ENCODE measurements at regions not wholly inside any gene's neighbourhood (a gene's known extent, or its start where the extent isn't known, plus 50 kb on each side); places are given as distances from the start of the nearest gene placed in this dataset.
A peak's percentile ranks its signal among the peaks of the same experiment; 100 is the strongest.

DNA sequence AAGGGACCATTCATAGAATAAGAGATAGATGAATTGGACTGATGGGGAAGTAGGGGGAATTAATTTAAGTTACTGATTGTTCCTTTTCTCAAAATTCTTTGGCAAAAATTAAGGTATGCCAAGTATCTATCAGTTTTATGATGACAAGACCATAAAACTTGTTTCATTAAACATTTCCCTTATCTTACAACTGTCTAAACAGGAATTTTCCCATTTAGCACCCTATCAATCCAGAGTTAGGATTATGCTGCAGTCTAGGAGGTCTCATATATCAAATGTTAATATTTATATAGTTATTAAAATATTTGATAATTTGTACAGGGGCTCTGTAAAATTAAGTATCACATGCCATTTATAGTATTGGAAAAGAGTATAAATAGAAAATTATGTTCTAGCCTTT lies 51.5 kb upstream of the ARID1B start:
- Mint-ChIP-seq H3K27ac (no peak overlapping the region), H3K4me3 (no peak overlapping the region), H3K36me3 (ENCODE audit: low read depth) (no peaks in the 10 kb centered on the region), H3K27me3 (no peaks in the 10 kb centered on the region), H3K9me3 (peaks cover 2% of the 10 kb centered on the region), H3K4me1 (ENCODE audit: low read depth) (peaks cover 8% of the 10 kb centered on the region)
- no peak for DNase-seq

DNA sequence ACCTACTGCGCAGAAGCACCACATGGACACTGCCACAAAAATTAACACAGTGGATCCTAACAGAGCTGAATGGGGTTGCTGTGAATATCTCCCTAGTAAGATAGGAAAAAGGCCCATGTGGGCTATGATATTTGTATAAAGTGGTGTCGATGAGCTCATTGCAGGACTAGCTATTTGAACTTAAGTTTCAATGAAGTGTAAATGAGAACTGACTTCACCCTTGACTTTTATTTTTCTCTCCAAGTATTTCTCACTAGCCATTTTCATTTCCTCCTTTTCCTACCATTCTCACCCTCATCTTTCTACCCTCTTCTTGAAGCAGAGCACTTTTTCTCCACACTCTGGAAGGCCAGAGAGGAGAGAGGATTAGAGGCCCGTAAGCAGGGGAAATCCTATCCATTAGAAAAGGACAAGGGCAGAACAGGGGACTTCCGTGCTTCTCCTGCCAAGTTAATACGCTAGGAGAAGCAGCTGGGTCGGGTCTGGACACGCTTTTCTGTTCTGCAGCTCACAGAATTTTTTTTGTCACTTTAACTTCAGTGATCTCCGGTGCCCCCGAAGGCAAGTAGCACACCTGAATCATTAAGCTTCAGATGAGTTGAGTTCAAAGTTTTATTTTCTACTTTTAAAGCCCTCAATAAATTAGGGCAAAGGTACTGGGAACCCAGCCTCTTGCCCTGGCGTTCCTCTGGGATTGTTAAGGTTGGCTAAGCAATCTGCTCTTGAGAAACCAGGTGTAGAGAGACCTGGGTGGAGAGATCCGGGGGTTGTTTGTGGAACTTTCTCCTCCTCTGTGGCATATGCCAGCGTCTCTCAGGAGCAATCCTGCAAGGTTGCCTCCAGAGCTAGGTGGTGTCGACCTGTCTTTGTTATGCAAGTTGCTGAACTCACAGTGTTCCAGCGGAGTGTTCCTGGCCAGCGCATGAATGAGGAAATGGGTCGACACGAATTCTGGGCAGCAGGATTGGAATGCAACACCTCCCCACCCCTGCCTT lies 56.2 kb upstream of the ARID1B start:
- no peak for DNase-seq

DNA sequence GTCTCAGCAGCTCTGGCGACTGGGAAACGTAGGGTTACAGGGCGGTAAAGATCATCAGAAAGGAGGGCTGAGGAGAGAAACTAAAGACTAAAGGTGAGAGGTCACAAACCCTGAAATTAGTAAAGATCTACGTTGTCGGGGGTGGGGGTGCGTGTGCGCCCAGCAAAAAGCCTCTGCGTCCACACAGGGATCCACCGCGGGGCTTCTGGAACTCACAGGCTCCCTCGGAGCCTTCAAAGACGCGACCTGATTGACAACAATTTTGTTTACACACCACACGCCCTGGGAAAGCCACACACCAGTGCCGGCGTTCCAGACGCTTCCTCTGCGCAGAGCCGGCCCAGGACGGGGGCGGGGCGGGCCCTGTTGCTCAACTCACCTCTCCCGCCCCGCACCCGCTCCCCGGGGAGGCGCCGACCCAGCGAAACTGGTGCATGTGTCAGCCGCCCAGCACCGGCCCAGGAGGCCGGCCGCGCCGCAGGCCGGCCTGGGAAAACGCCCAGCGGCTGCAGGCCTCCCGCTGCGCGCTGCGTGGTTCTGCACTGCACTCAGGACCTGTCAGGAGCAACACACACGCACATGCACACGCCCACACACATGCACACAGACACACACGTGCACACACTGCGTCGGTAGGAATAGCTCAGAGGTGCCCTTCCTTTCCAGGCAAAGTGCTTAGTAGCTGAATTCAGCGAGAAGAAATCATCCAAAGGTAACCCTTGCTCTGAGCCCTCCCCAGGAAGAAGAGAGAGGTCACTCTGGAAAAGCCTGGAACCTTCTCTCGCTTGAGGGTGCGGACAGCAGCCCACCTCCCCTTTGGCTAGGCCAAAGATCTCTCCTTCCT lies 57.2 kb upstream of the ARID1B start:
- Mint-ChIP-seq H3K27me3 (no peaks in the 10 kb centered on the region), H3K36me3 (ENCODE audit: low read depth) (no peaks in the 10 kb centered on the region), H3K4me3 (peak overlapping the region; percentile 65), H3K9me3 (peaks cover 2% of the 10 kb centered on the region), H3K4me1 (ENCODE audit: low read depth) (peaks cover 15% of the 10 kb centered on the region), H3K27ac (peak overlapping the region; percentile 88)
- DNase-seq: peak; percentile 83

More for the DNA sequence above, 56.2 kb upstream of the ARID1B start:
- Mint-ChIP-seq H3K9me3 (peaks cover 2% of the 10 kb centered on the region), H3K36me3 (ENCODE audit: low read depth) (no peaks in the 10 kb centered on the region), H3K4me1 (ENCODE audit: low read depth) (peaks cover 15% of the 10 kb centered on the region), H3K27me3 (no peaks in the 10 kb centered on the region), H3K27ac (no peak overlapping the region), H3K4me3 (no peak overlapping the region)

DNA sequence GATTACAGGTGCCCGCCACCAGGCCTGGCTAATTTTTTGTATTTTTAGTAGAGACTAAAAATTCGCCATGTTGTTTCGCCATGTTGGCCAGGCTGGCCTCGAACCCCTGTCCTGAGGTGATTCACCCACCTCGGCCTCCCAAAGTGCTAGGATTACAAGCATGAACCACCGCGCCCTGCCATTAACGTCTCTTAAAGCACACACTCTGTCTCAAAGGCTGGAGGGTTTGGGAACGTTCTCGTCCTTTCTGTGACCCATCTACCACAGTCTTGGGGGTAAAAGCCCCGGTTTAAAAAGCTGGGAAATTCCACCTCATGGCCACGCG lies 57.8 kb upstream of the ARID1B start:
- Mint-ChIP-seq H3K4me1 (ENCODE audit: low read depth) (peaks cover 15% of the 10 kb centered on the region), H3K27me3 (no peaks in the 10 kb centered on the region), H3K36me3 (ENCODE audit: low read depth) (no peaks in the 10 kb centered on the region), H3K27ac (peak overlapping the region; percentile 88), H3K4me3 (peak overlapping the region; percentile 65), H3K9me3 (peaks cover 2% of the 10 kb centered on the region)
- DNase-seq: no peak

DNA sequence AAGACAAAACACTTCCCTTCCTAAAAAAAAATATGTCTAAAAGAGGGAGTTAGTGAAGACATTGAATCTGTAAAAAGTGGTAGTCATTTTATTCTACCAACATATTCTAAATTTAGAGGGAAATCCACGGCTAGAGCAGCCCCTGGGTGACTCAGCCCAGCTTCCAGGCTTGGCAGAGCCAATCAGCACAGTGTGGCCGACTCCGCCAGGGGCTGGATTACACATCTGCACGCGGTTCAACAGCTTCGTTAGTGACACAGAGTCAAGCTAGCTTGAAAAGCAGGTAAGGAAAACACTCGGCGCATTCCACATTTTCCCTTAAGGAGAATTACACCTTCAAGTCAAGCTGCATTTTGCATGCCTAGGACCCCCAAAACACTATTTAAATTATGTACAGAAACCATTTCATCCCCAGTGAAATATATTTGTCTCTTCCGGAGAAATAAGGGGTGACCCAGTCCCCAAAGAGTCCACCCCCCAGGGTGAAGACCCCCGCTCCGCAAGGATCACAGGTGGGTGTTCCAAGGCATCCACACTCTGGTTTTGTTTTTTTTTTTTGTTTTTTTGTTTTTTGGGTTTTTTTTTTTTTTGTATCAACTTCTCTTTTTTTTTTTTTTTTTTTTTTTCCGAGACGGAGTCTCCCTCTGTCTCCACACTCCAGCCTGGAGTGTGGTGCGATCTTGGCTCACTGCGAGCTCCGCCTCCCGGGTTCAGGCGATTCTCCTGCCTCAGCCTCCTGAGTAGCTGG lies 58.4 kb upstream of the ARID1B start:
- Mint-ChIP-seq H3K27ac (no peak overlapping the region), H3K4me3 (no peak overlapping the region), H3K9me3 (peaks cover 2% of the 10 kb centered on the region), H3K4me1 (ENCODE audit: low read depth) (peaks cover 15% of the 10 kb centered on the region), H3K27me3 (no peaks in the 10 kb centered on the region), H3K36me3 (ENCODE audit: low read depth) (no peaks in the 10 kb centered on the region)
- no peak for DNase-seq

DNA sequence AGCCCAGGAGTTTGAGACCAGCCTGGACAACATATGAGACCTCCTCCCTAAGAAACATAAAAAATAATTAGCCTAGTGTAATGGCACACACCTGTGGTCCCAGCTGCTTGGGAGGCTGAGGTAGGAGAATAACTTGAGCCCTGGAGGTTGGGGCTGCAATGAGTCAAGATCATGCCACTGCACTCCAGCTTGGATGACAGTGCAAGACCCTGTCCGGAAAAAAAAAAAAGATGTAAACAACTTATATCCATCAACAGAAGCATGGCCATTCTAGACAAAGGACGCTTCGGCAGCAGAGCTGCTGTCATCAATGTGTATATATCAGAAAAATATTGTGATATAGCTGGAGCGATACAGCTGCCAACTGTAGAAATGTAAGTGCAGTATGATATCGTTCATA lies 59.6 kb upstream of the ARID1B start:
- H3K4me1 Mint-ChIP-seq (ENCODE audit: low read depth): peaks cover 15% of the 10 kb centered on the region
- no peaks in the 10 kb centered on the region for H3K27me3 Mint-ChIP-seq
- no peak overlapping the region for H3K27ac Mint-ChIP-seq
- H3K4me3 Mint-ChIP-seq: no peak overlapping the region
- no peaks in the 10 kb centered on the region for H3K36me3 Mint-ChIP-seq (ENCODE audit: low read depth)
- DNase-seq: no peak
- no peaks in the 10 kb centered on the region for H3K9me3 Mint-ChIP-seq

DNA sequence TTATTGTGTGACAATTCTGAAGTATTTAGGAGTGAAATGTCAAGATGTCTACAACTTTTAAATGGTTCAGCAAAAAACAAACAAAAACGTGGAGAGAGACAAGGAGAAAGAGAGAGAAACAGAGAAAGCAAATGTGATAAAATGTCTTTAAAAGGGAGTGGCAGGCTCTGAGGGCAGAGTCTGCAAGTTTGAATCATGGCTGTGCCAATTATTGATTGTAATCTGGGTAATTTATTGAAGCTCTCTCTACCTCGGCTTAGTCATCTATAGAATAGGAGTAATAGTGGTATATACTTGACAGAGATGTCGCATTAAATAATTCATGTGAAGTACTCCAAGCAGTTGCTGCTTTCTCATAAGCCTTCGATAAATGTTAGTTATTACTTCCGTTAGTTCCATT lies 61.3 kb upstream of the ARID1B start:
- DNase-seq: no peak
- Mint-ChIP-seq H3K4me1 (ENCODE audit: low read depth) (peaks cover 15% of the 10 kb centered on the region), H3K4me3 (no peak overlapping the region), H3K36me3 (ENCODE audit: low read depth) (no peaks in the 10 kb centered on the region), H3K9me3 (no peaks in the 10 kb centered on the region), H3K27me3 (no peaks in the 10 kb centered on the region), H3K27ac (no peak overlapping the region)

DNA sequence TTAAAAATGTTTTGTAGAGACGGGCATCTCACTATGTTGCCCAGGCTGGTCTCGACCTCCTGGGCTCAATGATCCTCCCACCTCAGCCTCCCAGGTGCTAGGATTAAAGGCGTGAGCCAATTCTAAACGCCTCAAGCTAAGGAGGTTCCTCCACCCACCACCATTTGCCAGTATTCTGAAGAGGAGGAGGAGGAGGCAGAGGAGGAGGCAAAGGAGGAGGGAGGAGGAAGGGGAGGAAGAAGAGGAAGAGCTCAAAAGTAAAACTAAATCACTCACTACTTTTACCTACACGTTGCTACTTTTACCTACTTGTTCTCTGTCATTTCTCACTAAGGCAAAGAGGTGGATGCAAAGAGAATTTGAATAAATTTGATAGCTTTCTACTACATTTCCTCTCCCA lies 63.6 kb upstream of the ARID1B start:
- H3K36me3 Mint-ChIP-seq (ENCODE audit: low read depth): no peaks in the 10 kb centered on the region
- no peak overlapping the region for H3K27ac Mint-ChIP-seq
- no peaks in the 10 kb centered on the region for H3K4me1 Mint-ChIP-seq (ENCODE audit: low read depth)
- no peaks in the 10 kb centered on the region for H3K9me3 Mint-ChIP-seq
- no peaks in the 10 kb centered on the region for H3K27me3 Mint-ChIP-seq
- H3K4me3 Mint-ChIP-seq: no peak overlapping the region
- no peak for DNase-seq

DNA sequence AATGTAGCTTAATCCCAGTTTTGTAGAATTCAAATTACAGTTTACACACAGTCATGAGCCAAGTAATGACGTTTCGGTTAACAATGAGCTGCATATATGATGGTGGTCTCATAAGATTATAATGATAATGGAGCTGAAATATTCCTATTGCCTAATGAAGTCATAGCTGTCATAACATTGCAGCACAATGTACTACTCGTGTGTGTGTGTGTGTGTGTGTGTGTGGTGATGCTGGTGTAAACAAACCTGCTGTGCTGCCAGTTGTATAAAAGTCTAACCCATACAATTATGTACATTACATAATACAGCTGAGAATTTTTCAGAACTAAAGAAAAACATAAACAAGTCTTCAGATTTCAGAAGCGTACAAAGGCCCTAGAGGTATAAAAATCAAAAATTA lies 66.7 kb upstream of the ARID1B start:
- no peak for DNase-seq
- Mint-ChIP-seq H3K4me1 (ENCODE audit: low read depth) (no peaks in the 10 kb centered on the region), H3K27me3 (peaks cover 14% of the 10 kb centered on the region), H3K4me3 (no peak overlapping the region), H3K9me3 (no peaks in the 10 kb centered on the region), H3K27ac (no peak overlapping the region), H3K36me3 (ENCODE audit: low read depth) (no peaks in the 10 kb centered on the region)

DNA sequence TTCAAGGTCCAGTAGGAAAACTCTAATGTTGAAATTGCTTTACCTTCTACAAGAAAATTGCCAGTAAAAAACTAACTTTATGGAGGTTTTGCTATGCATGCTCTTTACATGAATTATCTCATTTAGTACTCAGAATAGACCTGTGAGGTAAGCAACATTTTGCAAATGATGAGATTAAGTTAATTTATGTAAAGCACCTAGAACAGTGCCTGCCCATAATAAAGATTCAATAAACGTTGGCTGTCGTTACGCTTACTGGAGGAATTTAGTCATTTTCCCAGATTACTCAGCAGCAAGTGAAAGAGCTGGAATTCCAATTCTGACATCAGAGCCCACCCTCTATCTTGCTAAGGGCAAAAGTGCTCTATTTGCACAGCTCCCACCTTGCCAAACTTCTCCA lies 69.4 kb upstream of the ARID1B start:
- H3K36me3 Mint-ChIP-seq (ENCODE audit: low read depth): no peaks in the 10 kb centered on the region
- H3K4me1 Mint-ChIP-seq (ENCODE audit: low read depth): no peaks in the 10 kb centered on the region
- H3K27ac Mint-ChIP-seq: no peak overlapping the region
- no peak overlapping the region for H3K4me3 Mint-ChIP-seq
- H3K27me3 Mint-ChIP-seq: peaks cover 16% of the 10 kb centered on the region
- no peaks in the 10 kb centered on the region for H3K9me3 Mint-ChIP-seq
- no peak for DNase-seq

DNA sequence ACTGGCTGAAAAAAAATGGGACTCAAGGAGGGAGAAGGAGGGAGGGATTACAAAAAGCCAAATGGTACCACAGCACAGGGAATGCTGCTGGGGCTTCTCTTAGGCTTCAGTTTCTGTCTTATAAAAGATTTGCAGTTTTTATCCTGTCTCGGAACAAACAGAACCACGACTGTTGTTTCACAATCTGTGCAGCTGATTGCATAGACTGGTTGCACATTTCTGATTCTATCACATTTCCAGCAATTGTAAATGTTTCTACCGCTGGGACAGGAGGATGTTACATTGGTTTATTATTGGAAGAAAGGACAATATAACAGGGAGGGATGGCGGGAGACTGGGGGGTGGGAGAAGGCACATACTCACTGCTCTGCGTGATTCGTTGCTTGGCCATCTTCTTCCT lies 73.5 kb upstream of the ARID1B start:
- no peak overlapping the region for H3K27ac Mint-ChIP-seq
- no peak overlapping the region for H3K4me3 Mint-ChIP-seq
- no peaks in the 10 kb centered on the region for H3K36me3 Mint-ChIP-seq (ENCODE audit: low read depth)
- H3K27me3 Mint-ChIP-seq: peaks cover 24% of the 10 kb centered on the region
- H3K9me3 Mint-ChIP-seq: no peaks in the 10 kb centered on the region
- no peak for DNase-seq
- H3K4me1 Mint-ChIP-seq (ENCODE audit: low read depth): peaks cover 10% of the 10 kb centered on the region

DNA sequence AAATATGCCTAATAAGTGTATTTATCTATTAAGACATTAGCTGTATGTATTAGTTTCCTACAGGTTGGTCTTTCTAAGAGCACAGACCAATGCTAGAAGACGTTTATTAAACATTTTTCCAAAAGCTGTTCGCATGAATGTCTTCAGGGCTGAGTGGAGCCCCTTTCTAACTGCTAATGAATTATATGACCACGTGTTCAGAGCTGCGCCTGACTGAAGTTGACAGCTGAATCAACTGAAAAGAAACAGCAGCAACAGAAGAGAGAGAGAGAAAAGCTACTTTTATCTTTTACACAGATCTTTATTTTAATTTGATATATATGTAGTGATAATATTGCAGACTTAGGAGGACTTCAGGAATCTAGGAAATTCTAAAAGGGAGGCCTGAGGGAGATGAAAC lies 75.2 kb upstream of the ARID1B start:
- no peak for DNase-seq
- no peaks in the 10 kb centered on the region for H3K9me3 Mint-ChIP-seq
- H3K36me3 Mint-ChIP-seq (ENCODE audit: low read depth): no peaks in the 10 kb centered on the region
- H3K27ac Mint-ChIP-seq: no peak overlapping the region
- H3K27me3 Mint-ChIP-seq: peaks cover 34% of the 10 kb centered on the region
- no peak overlapping the region for H3K4me3 Mint-ChIP-seq
- H3K4me1 Mint-ChIP-seq (ENCODE audit: low read depth): peaks cover 17% of the 10 kb centered on the region

DNA sequence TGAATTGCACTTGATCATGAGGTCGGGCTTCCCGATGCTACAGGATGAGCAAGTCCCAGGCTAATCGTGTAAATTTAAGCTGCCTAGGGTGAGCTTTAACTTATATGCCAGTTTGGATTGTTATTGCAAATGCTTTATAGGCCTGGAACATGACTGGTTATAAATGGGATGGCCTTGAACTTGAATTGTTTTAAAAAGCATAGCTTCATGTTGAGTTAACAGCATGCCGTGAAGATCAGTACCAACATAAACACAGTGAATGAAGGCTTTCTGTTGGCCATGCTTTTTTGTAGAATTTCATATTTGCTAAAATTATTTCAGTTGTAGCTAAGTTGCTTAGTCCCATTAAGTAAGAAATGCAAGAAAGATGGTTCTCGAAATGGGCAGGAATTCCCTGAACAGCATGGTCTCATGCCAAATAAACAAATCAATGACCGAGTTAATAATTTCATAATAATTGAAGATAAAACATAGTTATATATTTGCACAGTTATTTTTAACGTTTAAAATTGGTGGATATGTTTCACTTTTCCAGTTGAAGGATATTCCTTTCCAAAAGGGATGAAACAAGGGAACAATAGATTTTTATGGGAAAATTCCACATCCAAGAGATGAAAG lies 76.6 kb upstream of the ARID1B start:
- Mint-ChIP-seq H3K9me3 (no peaks in the 10 kb centered on the region), H3K27ac (no peak overlapping the region), H3K4me3 (no peak overlapping the region), H3K27me3 (peaks cover 34% of the 10 kb centered on the region), H3K4me1 (ENCODE audit: low read depth) (peaks cover 20% of the 10 kb centered on the region), H3K36me3 (ENCODE audit: low read depth) (no peaks in the 10 kb centered on the region)
- no peak for DNase-seq

DNA sequence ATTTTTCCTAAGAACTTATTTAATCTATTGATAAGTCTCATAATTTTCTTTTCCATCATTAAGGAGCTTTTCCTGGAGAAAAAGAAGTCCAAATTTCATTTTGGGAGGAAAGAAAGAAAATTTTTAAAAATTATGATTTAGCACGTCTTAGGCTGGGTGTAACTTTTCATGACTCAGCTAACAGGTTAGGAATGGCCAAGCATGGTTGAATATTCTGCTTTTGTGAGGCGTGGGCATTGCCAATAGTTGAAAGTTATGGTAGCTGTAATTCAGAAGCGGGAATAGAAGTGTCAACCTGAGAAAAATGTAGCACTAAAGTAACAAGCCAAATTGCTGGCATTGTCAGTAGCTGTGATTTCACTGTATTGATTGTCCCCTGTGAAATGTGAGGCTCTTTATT lies 77.2 kb upstream of the ARID1B start:
- DNase-seq: no peak
- Mint-ChIP-seq H3K27ac (no peak overlapping the region), H3K9me3 (no peaks in the 10 kb centered on the region), H3K4me3 (no peak overlapping the region), H3K4me1 (ENCODE audit: low read depth) (peaks cover 20% of the 10 kb centered on the region), H3K27me3 (peaks cover 32% of the 10 kb centered on the region), H3K36me3 (ENCODE audit: low read depth) (no peaks in the 10 kb centered on the region)

Measured in activated T-cell treated with anti-CD3 and anti-CD28 coated beads, Interleukin-2, amount 50 U/mL, for 24 hours (primary cell).